ENCODE measurements at regions not wholly inside any gene's neighbourhood (a gene's known extent, or its start where the extent isn't known, plus 50 kb on each side); places are given as distances from the start of the nearest gene placed in this dataset.

- DNase-seq = no peak
- in situ Hi-C loops (cut with MboI; ENCODE audit: low pct_unique_long_range_greater_than_20kb, low sequenced_read_pairs) = no loop called here
These were observed 149.3 kb upstream of the WNT4 start for GRCh38 chr1:22292011-22292788.

GRCh38 chr1:22295396-22295795 lies 152.5 kb upstream of the WNT4 start:
- in situ Hi-C loops (cut with MboI; ENCODE audit: low pct_unique_long_range_greater_than_20kb, low sequenced_read_pairs) = no loop called here
- no peak for DNase-seq

- in situ Hi-C loops (cut with MboI; ENCODE audit: low pct_unique_long_range_greater_than_20kb, low sequenced_read_pairs) = no loop called here
- no peak for DNase-seq
These were observed 153.0 kb upstream of the WNT4 start for GRCh38 chr1:22295856-22296255.

- in situ Hi-C loops (cut with MboI; ENCODE audit: low pct_unique_long_range_greater_than_20kb, low sequenced_read_pairs) = no loop called here
- DNase-seq = no peak
These were observed 154.0 kb upstream of the WNT4 start for GRCh38 chr1:22296701-22297591.

GRCh38 chr1:22297999-22298398 lies 153.7 kb upstream of the ZBTB40 start:
- in situ Hi-C loops (cut with MboI; ENCODE audit: low pct_unique_long_range_greater_than_20kb, low sequenced_read_pairs) = no loop called here

GRCh38 chr1:22303816-22304215 lies 147.8 kb upstream of the ZBTB40 start:
- DNase-seq = no peak

More at GRCh38 chr1:22297999-22298398, 153.7 kb upstream of the ZBTB40 start:
- no peak for DNase-seq

GRCh38 chr1:22309572-22309971 lies 142.1 kb upstream of the ZBTB40 start:
- no peak for DNase-seq
- in situ Hi-C loops (cut with MboI; ENCODE audit: low pct_unique_long_range_greater_than_20kb, low sequenced_read_pairs) = no loop called here

More at GRCh38 chr1:22303816-22304215, 147.8 kb upstream of the ZBTB40 start:
- in situ Hi-C loops (cut with MboI; ENCODE audit: low pct_unique_long_range_greater_than_20kb, low sequenced_read_pairs) = no loop called here

GRCh38 chr1:22311461-22311860 lies 140.2 kb upstream of the ZBTB40 start:
- in situ Hi-C loops (cut with MboI; ENCODE audit: low pct_unique_long_range_greater_than_20kb, low sequenced_read_pairs) = no loop called here
- no peak for DNase-seq

- DNase-seq = no peak
- in situ Hi-C loops (cut with MboI; ENCODE audit: low pct_unique_long_range_greater_than_20kb, low sequenced_read_pairs) = no loop called here
These were observed 138.3 kb upstream of the ZBTB40 start for GRCh38 chr1:22313321-22313720.

- no peak for DNase-seq
- in situ Hi-C loops (cut with MboI; ENCODE audit: low pct_unique_long_range_greater_than_20kb, low sequenced_read_pairs) = no loop called here
These were observed 136.9 kb upstream of the ZBTB40 start for GRCh38 chr1:22314706-22315105.

GRCh38 chr1:22315315-22316078 lies 136.2 kb upstream of the ZBTB40 start:
- no peak for DNase-seq
- in situ Hi-C loops (cut with MboI; ENCODE audit: low pct_unique_long_range_greater_than_20kb, low sequenced_read_pairs) = no loop called here

- DNase-seq = peak; percentile 41
- in situ Hi-C loops (cut with MboI; ENCODE audit: low pct_unique_long_range_greater_than_20kb, low sequenced_read_pairs) = no loop called here
These were observed 134.3 kb upstream of the ZBTB40 start for GRCh38 chr1:22317231-22317919.

- in situ Hi-C loops (cut with MboI; ENCODE audit: low pct_unique_long_range_greater_than_20kb, low sequenced_read_pairs) = no loop called here
- no peak for DNase-seq
These were observed 133.8 kb upstream of the ZBTB40 start for GRCh38 chr1:22317920-22318243.

- in situ Hi-C loops (cut with MboI; ENCODE audit: low pct_unique_long_range_greater_than_20kb, low sequenced_read_pairs) = no loop called here
- no peak for DNase-seq
These were observed 133.2 kb upstream of the ZBTB40 start for GRCh38 chr1:22318279-22318981.

- no peak for DNase-seq
- in situ Hi-C loops (cut with MboI; ENCODE audit: low pct_unique_long_range_greater_than_20kb, low sequenced_read_pairs) = no loop called here
These were observed 132.0 kb upstream of the ZBTB40 start for GRCh38 chr1:22319608-22320007.

- DNase-seq = no peak
- in situ Hi-C loops (cut with MboI; ENCODE audit: low pct_unique_long_range_greater_than_20kb, low sequenced_read_pairs) = no loop called here
These were observed 130.9 kb upstream of the ZBTB40 start for GRCh38 chr1:22320587-22321344.

- DNase-seq = no peak
- in situ Hi-C loops (cut with MboI; ENCODE audit: low pct_unique_long_range_greater_than_20kb, low sequenced_read_pairs) = no loop called here
These were observed 129.7 kb upstream of the ZBTB40 start for GRCh38 chr1:22321917-22322316.

All from KBM-7 (cell line).